Fibroblast of lung (primary cell): ENCODE measurements at regions not wholly inside any gene's neighbourhood (a gene's known extent, or its start where the extent isn't known, plus 50 kb on each side); places are given as distances from the start of the nearest gene placed in this dataset.

ENCODE experiments used
- EZH2 ChIP-seq: IDR thresholded peaks from 2 replicates; pipeline ENCODE4 v1.5.1; 2012; ENCODE audit warnings: low read length, control low read depth, mild to moderate bottlenecking; ENCODE audit errors: missing control alignments
- TF ChIP-seq, protein P1 (sequence below), 2 donors: IDR thresholded peaks in 1 of 2; conservative IDR thresholded peaks in 1 of 2; 1 replicate in 1 of 2; 2 replicates in 1 of 2; pipeline ENCODE4 v1.5.1; 2011 to 2012; ENCODE audit warnings: low read length in 2 of 2, control low read depth in 1 of 2, inconsistent platforms in 1 of 2, low read depth in 1 of 2, mild to moderate bottlenecking in 1 of 2

GRCh38 chr9:97761879-97762278, 64.7 kb upstream of the XPA start:
- no peak for TF ChIP-seq EZH2
- TF ChIP-seq, protein P1, sequence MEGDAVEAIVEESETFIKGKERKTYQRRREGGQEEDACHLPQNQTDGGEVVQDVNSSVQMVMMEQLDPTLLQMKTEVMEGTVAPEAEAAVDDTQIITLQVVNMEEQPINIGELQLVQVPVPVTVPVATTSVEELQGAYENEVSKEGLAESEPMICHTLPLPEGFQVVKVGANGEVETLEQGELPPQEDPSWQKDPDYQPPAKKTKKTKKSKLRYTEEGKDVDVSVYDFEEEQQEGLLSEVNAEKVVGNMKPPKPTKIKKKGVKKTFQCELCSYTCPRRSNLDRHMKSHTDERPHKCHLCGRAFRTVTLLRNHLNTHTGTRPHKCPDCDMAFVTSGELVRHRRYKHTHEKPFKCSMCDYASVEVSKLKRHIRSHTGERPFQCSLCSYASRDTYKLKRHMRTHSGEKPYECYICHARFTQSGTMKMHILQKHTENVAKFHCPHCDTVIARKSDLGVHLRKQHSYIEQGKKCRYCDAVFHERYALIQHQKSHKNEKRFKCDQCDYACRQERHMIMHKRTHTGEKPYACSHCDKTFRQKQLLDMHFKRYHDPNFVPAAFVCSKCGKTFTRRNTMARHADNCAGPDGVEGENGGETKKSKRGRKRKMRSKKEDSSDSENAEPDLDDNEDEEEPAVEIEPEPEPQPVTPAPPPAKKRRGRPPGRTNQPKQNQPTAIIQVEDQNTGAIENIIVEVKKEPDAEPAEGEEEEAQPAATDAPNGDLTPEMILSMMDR (conservative IDR thresholded peaks at IDR 0.05 in 1 of 2, IDR thresholded peaks at IDR 0.05 in 1 of 2; ENCODE audit: low read depth in 1 of 2, low read length in 2 of 2) = no peak
